GM12801 (cell line): ENCODE measurements at regions not wholly inside any gene's neighbourhood (a gene's known extent, or its start where the extent isn't known, plus 50 kb on each side); places are given as distances from the start of the nearest gene placed in this dataset.

Experiments
- TF ChIP-seq, protein P1 (sequence below): IDR thresholded peaks from one replicate; pipeline ENCODE4 v1.5.1; 2011; ENCODE audit warnings: control low read depth; ENCODE audit not compliant: insufficient read length; ENCODE audit errors: extremely low read depth

DNA sequence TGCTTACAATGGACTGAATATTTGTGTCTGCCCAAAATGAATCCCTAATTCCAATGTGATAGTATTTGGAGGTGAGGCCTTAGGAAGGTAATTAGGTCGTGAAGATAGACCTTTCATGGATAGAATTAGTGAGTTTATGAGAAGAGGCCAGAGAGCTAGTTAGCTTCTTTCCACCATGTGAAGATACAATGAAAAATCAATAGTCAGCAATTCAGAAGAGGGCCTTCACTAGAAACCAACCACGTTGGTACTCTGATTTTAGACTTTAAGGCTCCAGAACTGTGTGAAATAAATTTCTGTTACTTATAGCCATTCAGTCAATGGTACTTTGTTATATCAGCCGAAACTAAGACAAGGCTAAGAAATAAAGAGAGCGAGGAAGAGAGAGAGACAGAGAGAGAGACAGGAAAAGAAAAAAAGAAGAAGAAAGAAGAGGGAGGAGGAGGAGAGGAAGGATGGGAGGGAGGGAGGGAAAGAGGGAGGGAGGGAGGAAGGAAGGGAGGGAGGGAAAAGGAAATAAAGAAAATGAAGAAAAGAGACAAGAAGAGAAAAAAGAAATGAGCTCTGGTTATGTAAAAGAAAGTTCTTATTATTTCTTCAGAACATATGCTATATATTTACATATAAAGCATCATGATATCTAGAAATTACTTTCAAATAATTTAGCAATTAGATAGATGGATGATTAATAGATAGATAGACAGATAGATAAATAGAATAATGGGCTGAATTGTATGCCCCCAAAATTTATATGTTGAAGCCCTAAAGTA lies 1725.3 kb downstream of the EFNA5 start:
- TF ChIP-seq, protein P1, sequence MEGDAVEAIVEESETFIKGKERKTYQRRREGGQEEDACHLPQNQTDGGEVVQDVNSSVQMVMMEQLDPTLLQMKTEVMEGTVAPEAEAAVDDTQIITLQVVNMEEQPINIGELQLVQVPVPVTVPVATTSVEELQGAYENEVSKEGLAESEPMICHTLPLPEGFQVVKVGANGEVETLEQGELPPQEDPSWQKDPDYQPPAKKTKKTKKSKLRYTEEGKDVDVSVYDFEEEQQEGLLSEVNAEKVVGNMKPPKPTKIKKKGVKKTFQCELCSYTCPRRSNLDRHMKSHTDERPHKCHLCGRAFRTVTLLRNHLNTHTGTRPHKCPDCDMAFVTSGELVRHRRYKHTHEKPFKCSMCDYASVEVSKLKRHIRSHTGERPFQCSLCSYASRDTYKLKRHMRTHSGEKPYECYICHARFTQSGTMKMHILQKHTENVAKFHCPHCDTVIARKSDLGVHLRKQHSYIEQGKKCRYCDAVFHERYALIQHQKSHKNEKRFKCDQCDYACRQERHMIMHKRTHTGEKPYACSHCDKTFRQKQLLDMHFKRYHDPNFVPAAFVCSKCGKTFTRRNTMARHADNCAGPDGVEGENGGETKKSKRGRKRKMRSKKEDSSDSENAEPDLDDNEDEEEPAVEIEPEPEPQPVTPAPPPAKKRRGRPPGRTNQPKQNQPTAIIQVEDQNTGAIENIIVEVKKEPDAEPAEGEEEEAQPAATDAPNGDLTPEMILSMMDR = no peak

DNA sequence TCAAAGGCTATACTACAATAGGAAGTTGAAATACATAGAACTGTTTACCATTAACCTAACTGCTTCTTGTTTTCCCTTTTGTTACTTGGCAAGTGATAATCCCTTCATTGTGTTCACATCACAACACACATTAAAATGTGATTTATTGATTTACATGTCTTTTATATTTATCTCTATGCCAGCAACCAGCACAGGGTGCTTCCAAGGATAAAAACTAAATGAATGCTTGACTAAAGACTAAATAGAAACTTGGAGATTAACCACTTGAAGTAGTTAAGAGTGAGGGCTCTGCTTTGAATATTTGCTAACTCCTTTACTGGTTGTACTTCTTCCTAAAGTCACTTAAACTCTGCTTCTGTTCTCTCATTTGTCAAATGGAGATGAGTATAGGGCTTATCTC lies 1730.6 kb downstream of the EFNA5 start:
- TF ChIP-seq, protein P1 = no peak

DNA sequence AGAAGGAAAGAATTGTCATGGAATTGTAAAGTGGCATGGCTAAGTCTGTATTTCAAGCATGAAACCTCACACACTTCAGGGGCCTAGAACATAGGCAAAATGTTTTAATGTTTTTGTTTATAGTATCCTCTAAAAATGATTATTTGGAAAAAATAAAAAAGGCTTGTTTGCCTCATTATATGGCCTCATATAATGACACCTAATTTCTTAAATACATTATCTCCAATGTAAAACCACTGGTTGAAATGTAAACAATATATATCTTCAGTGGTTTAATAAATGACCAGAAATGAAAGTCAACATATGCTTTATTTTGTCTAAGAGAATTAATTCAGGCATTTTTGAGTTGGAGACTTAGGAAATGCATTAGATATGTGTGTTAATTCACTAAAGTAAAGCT lies 1736.6 kb downstream of the EFNA5 start:
- TF ChIP-seq, protein P1 = no peak

DNA sequence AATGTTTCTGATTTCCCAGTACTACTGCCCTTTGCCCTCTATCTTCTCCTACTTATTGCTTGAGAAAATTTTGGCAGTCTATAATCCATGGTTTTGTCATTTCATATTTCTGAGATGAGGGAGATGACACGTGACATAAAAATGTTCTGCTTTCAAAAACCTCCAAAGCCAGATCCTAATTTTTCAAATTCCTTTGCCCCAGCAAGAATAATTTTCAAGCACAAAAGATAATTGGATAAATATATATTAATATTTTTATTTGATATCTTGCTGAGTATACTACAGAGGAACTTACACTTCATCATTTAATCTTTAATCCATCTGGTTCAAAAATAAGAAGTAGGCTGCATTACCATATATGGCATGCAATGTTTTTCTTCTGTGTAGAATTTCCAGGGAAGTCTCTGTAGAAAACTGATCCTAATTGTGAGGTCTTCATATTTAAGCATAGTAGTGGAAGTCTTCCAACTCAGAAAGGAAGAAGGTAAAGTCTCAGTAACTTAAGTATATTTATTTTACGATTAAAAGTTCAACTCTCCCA lies 1738.8 kb downstream of the EFNA5 start:
- TF ChIP-seq, protein P1 = no peak

- TF ChIP-seq, protein P1 = no peak
Observed at GRCh38 chr5:105929858-105930257, 1740.9 kb downstream of the EFNA5 start.

- TF ChIP-seq, protein P1 = no peak
Observed at GRCh38 chr5:105924366-105924765, 1746.4 kb downstream of the EFNA5 start.

DNA sequence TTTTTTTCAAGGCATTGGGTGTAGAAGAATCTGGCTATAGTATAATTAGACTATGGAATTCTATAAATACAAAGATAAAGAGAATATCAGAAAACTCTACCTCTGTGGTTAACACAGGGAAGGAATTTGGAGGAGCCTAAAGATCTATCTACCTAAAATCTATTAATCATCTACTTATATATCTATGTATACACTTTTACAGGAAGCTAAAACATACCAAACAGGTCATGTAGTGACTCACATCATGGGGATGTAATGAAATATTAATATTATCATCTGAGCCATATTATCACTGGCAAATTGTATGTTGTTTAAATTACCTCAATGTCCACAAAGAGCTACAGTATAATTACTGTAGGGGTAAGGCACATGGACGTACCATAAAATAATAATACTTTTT lies 1748.2 kb downstream of the EFNA5 start:
- TF ChIP-seq, protein P1 = no peak
